RWPE1 (cell line): ENCODE measurements at regions not wholly inside any gene's neighbourhood (a gene's known extent, or its start where the extent isn't known, plus 50 kb on each side); places are given as distances from the start of the nearest gene placed in this dataset.
"Not testable (repeated sequence)": the region's sequence is repeated elsewhere in the genome, so short reads cannot be mapped to it uniquely, and the experiment has no call there.

ENCODE experiments used
- CTCF ChIA-PET: fragments of 350-600 bp; sonication (Branson Sonifier 250); formaldehyde crosslinking; extraction: SDS; loops from one replicate; lab custom pipeline; 2021; lab: Yijun Ruan, JAX
- POLR2A ChIA-PET: fragments of 400-600 bp; formaldehyde crosslinking; extraction: SDS; loops from one replicate; lab custom pipeline; 2020; ENCODE audit warnings: antibody characterized with exemption; ENCODE audit not compliant: low non-redundant PET; lab: Yijun Ruan, JAX
- DNase-seq: peaks from one replicate; pipeline ENCODE4 v3.0.0; 2012; ENCODE audit warnings: low spot score
- H3K27ac ChIP-seq: fragments of 450-650 bp; 2 replicates; pipeline ENCODE4 v1.5.1; 2017
- CTCF ChIP-seq: fragments of 450-650 bp; conservative IDR thresholded peaks from 2 replicates; pipeline ENCODE4 v1.5.1; 2017; ENCODE audit warnings: low read depth, mild to moderate bottlenecking

DNA sequence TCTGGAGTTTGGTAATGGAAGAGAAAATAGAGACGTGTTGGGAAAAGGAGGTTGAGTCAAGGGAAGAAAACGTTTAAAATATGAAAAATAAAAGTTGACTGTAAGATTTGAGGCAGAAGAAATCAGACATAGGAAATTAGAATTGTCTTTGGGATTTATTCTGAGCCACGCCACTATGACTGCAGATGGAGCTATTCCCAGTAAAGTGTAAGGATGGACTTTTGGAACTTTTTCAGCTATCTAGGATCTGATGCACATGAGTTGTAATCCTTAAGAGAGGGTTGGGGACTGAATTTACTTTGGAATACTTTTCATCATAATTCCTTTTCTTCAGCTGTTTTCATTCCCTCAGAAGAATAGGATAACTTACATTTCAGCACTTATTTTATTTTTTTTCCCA, 336.7 kb downstream of the FAM170A start:
- CTCF ChIA-PET: no interaction called here
- no peak for DNase-seq
- no peak for TF ChIP-seq CTCF
- H3K27ac ChIP-seq: no peak overlapping the region
- POLR2A ChIA-PET: no interaction called here

DNA sequence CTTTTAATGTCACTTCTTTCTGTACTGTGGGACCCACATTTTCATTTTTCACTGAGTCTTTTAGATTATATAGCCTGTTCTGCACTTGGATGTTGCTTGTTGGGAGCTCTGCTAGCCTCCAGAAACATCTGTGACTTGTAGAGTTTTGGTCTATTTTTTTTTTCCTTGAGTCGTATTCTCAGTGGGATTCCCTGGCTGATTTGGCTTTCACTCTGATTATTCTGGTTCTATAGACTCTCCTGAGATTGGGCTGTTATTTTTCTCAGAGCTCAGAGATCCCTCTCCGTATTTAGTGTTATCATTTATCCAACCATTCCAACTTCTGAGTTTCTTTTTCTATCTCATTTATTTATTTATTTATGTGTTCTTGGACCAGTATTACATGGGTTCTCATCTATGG, 339.3 kb downstream of the FAM170A start:
- CTCF ChIA-PET: no interaction called here
- POLR2A ChIA-PET: no interaction called here
- no peak for TF ChIP-seq CTCF
- DNase-seq: no peak
- no peak overlapping the region for H3K27ac ChIP-seq

DNA sequence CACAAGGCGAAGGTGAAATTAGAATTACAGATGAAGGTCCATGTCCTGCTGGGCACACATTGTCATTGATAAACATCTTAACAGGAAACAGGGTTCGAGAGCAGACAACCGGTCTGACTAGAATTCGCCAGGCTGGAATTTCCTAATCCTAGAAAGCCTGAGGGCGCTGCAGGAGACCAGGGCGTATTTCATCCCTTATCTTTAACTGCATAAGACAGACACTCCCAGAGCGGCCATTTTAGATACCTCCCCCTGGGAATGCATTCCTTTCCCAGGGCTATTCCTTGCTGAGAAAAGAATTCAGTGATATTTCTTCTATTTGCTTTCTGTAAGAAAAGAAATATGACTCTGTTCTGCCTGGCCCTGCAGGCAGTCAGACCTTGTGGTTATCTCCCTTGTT, 357.7 kb downstream of the FAM170A start:
- H3K27ac ChIP-seq, POLR2A ChIA-PET, CTCF ChIA-PET, DNase-seq: not testable (repeated sequence)

- H3K27ac ChIP-seq: no peak overlapping the region
- no peak for TF ChIP-seq CTCF
- ChIA-PET CTCF (no interaction called here), POLR2A (no interaction called here)
- DNase-seq: no peak
Measured at GRCh38 chr5:119991625-119992024, 362.3 kb downstream of the FAM170A start.

- CTCF ChIA-PET: interaction anchor here (0.6 kb wide), 2 partner anchors 32 to 140 kb away, joined by 3 to 4 read pairs; no protein-coding TSS in a partner anchor
- POLR2A ChIA-PET: no interaction called here
- TF ChIP-seq CTCF: no peak
- H3K27ac ChIP-seq: no peak overlapping the region
- DNase-seq: no peak
Measured at GRCh38 chr5:119996128-119996527, 366.8 kb downstream of the FAM170A start.

- TF ChIP-seq CTCF: no peak
- CTCF ChIA-PET: interaction anchor here (0.7 kb wide), 1 partner anchor 1137 kb away, joined by 3 read pairs; no protein-coding TSS in a partner anchor
- no peak for DNase-seq
Measured at GRCh38 chr5:120007598-120007997, 378.2 kb downstream of the FAM170A start.

GRCh38 chr5:120012431-120012830, 383.1 kb downstream of the FAM170A start:
- H3K27ac ChIP-seq: no peak overlapping the region
- no peak for DNase-seq
- POLR2A ChIA-PET: no interaction called here
- CTCF ChIA-PET: interaction anchor here (0.8 kb wide), 1 partner anchor 17 kb away, joined by 6 read pairs; no protein-coding TSS in a partner anchor
- no peak for TF ChIP-seq CTCF

More at GRCh38 chr5:120007598-120007997, 378.2 kb downstream of the FAM170A start:
- POLR2A ChIA-PET: no interaction called here
- no peak overlapping the region for H3K27ac ChIP-seq
